OCI-LY3 (cell line): ENCODE measurements at regions not wholly inside any gene's neighbourhood (a gene's known extent, or its start where the extent isn't known, plus 50 kb on each side); places are given as distances from the start of the nearest gene placed in this dataset.
A peak's percentile ranks its signal among the peaks of the same experiment; 100 is the strongest.

Experiments used
- H2AFZ ChIP-seq: fragments of 200-600, 300-600 bp; shearing (Covaris generic); 2 replicates; pipeline ENCODE4 v1.6.0; 2014; ENCODE audit warnings: antibody characterized with exemption, low read depth, low read length
- H3K27ac ChIP-seq: fragments of 200-600, 300-600 bp; sonication (generic); 2 replicates; pipeline ENCODE4 v1.5.1; 2014; ENCODE audit warnings: mild to moderate bottlenecking, low read length, moderate library complexity, mixed read lengths
- H3K27me3 ChIP-seq: fragments of 200-600, 300-600 bp; sonication (generic); 2 replicates; pipeline ENCODE4 v1.6.1; 2014; ENCODE audit warnings: low read depth, low read length, mixed read lengths
- H3K36me3 ChIP-seq: fragments of 200-600, 300-600 bp; sonication (generic); replicated peaks from 2 replicates; pipeline ENCODE3; 2014; ENCODE audit warnings: low read depth, low read length, mixed read lengths
- H3K4me1 ChIP-seq: fragments of 300-600, 200-600 bp; sonication (generic); 2 replicates; pipeline ENCODE4 v1.6.1; 2014; ENCODE audit warnings: low read length, mixed read lengths
- H3K4me2 ChIP-seq: fragments of 200-600, 300-600 bp; sonication (generic); 2 replicates; pipeline ENCODE4 v1.6.1; 2014; ENCODE audit warnings: low read length, mixed read lengths
- H3K4me3 ChIP-seq: fragments of 300-600, 200-600 bp; sonication (generic); 2 replicates; pipeline ENCODE4 v1.5.1; 2014; ENCODE audit warnings: antibody characterized with exemption, mild to moderate bottlenecking, low read length, moderate library complexity
- H3K79me2 ChIP-seq: fragments of 300-600, 200-600 bp; shearing (Covaris generic); 2 replicates; pipeline ENCODE4 v1.6.1; 2014; ENCODE audit warnings: mild to moderate bottlenecking, low read length, mixed read lengths
- H3K9ac ChIP-seq: fragments of 300-600, 200-600 bp; shearing (Covaris generic); 2 replicates; pipeline ENCODE4 v1.6.0; 2014; ENCODE audit warnings: mild to moderate bottlenecking, low read length, moderate library complexity
- H3K9me3 ChIP-seq: fragments of 200-600, 300-600 bp; shearing (Covaris generic); 2 replicates; pipeline ENCODE4 v1.6.1; 2014; ENCODE audit warnings: low read length, mixed read lengths; ENCODE audit not compliant: insufficient read depth
- H4K20me1 ChIP-seq: fragments of 200-600, 300-600 bp; sonication (generic); 2 replicates; pipeline ENCODE4 v1.6.1; 2016; ENCODE audit warnings: low read length, mixed read lengths; ENCODE audit not compliant: insufficient read depth
- CTCF ChIP-seq: fragments of 200-600, 300-600 bp; sonication (generic); IDR thresholded peaks from 2 replicates; pipeline ENCODE4 v1.5.1; 2014; ENCODE audit warnings: antibody characterized with exemption, low read length, low read depth
- EZH2phosphoT487 ChIP-seq: fragments of 200-600 bp; shearing (Covaris generic); IDR thresholded peaks from 2 replicates; pipeline ENCODE4 v1.6.1; 2018; ENCODE audit warnings: antibody characterized with exemption, mixed run types, low read depth

GRCh38 chr17:27230996-27231395 is 62.9 kb upstream of the WSB1 start:
- Histone ChIP-seq H3K36me3 (no peaks in the 10 kb centered on the region), H3K27ac (no peak overlapping the region), H3K79me2 (no peaks in the 10 kb centered on the region), H3K4me2 (no peak overlapping the region), H3K4me1 (peaks cover 18% of the 10 kb centered on the region), H3K9me3 (no peaks in the 10 kb centered on the region), H4K20me1 (0 out of 2 replicates have a peak, but pooled peaks cover 2% of the 10 kb centered on the region), H3K27me3 (peaks cover 31% of the 10 kb centered on the region), H3K4me3 (no peak overlapping the region), H3K9ac (no peak overlapping the region), H2AFZ (no peak overlapping the region)
- TF ChIP-seq CTCF = no peak
- no peak for TF ChIP-seq EZH2phosphoT487

GRCh38 chr17:27232328-27232727 is 61.6 kb upstream of the WSB1 start:
- Histone ChIP-seq H3K79me2 (no peaks in the 10 kb centered on the region), H3K4me2 (no peak overlapping the region), H3K9ac (no peak overlapping the region), H3K9me3 (no peaks in the 10 kb centered on the region), H3K4me1 (peaks cover 23% of the 10 kb centered on the region), H3K36me3 (no peaks in the 10 kb centered on the region), H3K4me3 (no peak overlapping the region), H3K27ac (no peak overlapping the region), H3K27me3 (peaks cover 39% of the 10 kb centered on the region), H2AFZ (no peak overlapping the region), H4K20me1 (0 out of 2 replicates have a peak, but pooled peaks cover 4% of the 10 kb centered on the region)
- TF ChIP-seq CTCF = no peak
- no peak for TF ChIP-seq EZH2phosphoT487

- H3K27ac ChIP-seq = no peak overlapping the region
- H3K9ac ChIP-seq = no peak overlapping the region
- TF ChIP-seq EZH2phosphoT487 = no peak
- TF ChIP-seq CTCF = no peak
- peaks cover 7% of the 10 kb centered on the region; the same call in 1 of the 2 replicates for H4K20me1 ChIP-seq
- H2AFZ ChIP-seq = no peak overlapping the region
- no peaks in the 10 kb centered on the region for H3K36me3 ChIP-seq
- peaks cover 23% of the 10 kb centered on the region for H3K4me1 ChIP-seq
- H3K4me2 ChIP-seq = no peak overlapping the region
- peaks cover 46% of the 10 kb centered on the region for H3K27me3 ChIP-seq
- no peaks in the 10 kb centered on the region for H3K79me2 ChIP-seq
- no peaks in the 10 kb centered on the region for H3K9me3 ChIP-seq
- H3K4me3 ChIP-seq = no peak overlapping the region
Observed at GRCh38 chr17:27233059-27233458, 60.9 kb upstream of the WSB1 start.

- Histone ChIP-seq H4K20me1 (peaks cover 12% of the 10 kb centered on the region; the same call in 1 of the 2 replicates), H3K27ac (no peak overlapping the region), H3K4me3 (no peak overlapping the region), H3K9me3 (no peaks in the 10 kb centered on the region), H2AFZ (no peak overlapping the region), H3K4me1 (peaks cover 26% of the 10 kb centered on the region), H3K9ac (no peak overlapping the region), H3K27me3 (peaks cover 51% of the 10 kb centered on the region), H3K4me2 (0 out of 2 replicates have a peak overlapping the region, but pooled peaks have one; percentile 11), H3K36me3 (no peaks in the 10 kb centered on the region), H3K79me2 (no peaks in the 10 kb centered on the region)
- TF ChIP-seq EZH2phosphoT487 = no peak
- no peak for TF ChIP-seq CTCF
Observed at GRCh38 chr17:27233776-27234175, 60.1 kb upstream of the WSB1 start.
